Panc1 (cell line): ENCODE measurements at regions not wholly inside any gene's neighbourhood (a gene's known extent, or its start where the extent isn't known, plus 50 kb on each side); places are given as distances from the start of the nearest gene placed in this dataset.

Experiments
- ATAC-seq: fragments of 200-7000 bp; cut with Tn5 transposase; 2 replicates; pipeline ENCODE4 v1.9.1; 2020; ENCODE audit warnings: mild to moderate bottlenecking, moderate library complexity
- BruUV-seq: library from RNA; stranded (reverse); fragments of 400-500 nt; replicated peaks from 2 replicates; lab custom pipeline; 2021; lab: Mats Ljungman, UMichigan
- CTCF ChIA-PET: fragments of 300-600 bp; sonication (Branson Sonifier 250); formaldehyde crosslinking; loops from one replicate; lab custom pipeline; 2022; ENCODE audit warnings: antibody characterized with exemption; lab: Charles Lee
- POLR2A ChIA-PET: fragments of 300-600 bp; sonication (Branson Sonifier 250); formaldehyde crosslinking; loops from one replicate; lab custom pipeline; 2022; ENCODE audit warnings: antibody characterized with exemption; lab: Charles Lee
- DNase-seq: peaks from one replicate; pipeline ENCODE4 v3.0.0-alpha.2; 2010; ENCODE audit warnings: low read depth, low spot score
- H3K27ac ChIP-seq: 2 replicates; pipeline ENCODE4 v1.5.1; 2011; ENCODE audit warnings: mild to moderate bottlenecking, low read length, inconsistent platforms
- H3K27me3 ChIP-seq: fragments of 200-500 bp; sonication (Bioruptor generic); 2 replicates; pipeline ENCODE4 v1.6.0; 2014; ENCODE audit warnings: low read length, inconsistent platforms; ENCODE audit not compliant: control insufficient read depth, insufficient read depth
- H3K36me3 ChIP-seq: fragments of 200-500 bp; sonication (Bioruptor generic); 2 replicates; pipeline ENCODE4 v1.5.1; 2014; ENCODE audit warnings: inconsistent platforms, mild to moderate bottlenecking, low read length, moderate library complexity; ENCODE audit not compliant: control insufficient read depth, insufficient read depth
- H3K4me1 ChIP-seq: 2 replicates; pipeline ENCODE4 v1.5.1; 2011; ENCODE audit warnings: inconsistent platforms, mild to moderate bottlenecking, low read length, moderate library complexity; ENCODE audit not compliant: control insufficient read depth, insufficient read depth
- H3K4me3 ChIP-seq, 2 experiments: 2 replicates each; pipeline ENCODE4 v1.5.1; 2011 to 2012; ENCODE audit warnings: low read depth in 2 of 2, low read length in 2 of 2, mild to moderate bottlenecking in 2 of 2, inconsistent platforms in 1 of 2, moderate library complexity in 1 of 2
- H3K9me3 ChIP-seq: fragments of 200-500 bp; sonication (Bioruptor generic); 2 replicates; pipeline ENCODE4 v1.5.1; 2014; ENCODE audit warnings: low read depth, mild to moderate bottlenecking, inconsistent platforms, low read length, moderate library complexity; ENCODE audit not compliant: control insufficient read depth, insufficient read depth
- CTCF ChIP-seq: fragments of 450-650 bp; IDR thresholded peaks from 2 replicates; pipeline ENCODE4 v1.5.1; 2017; ENCODE audit warnings: mild to moderate bottlenecking
- POLR2AphosphoS5 ChIP-seq: IDR thresholded peaks from 2 replicates; pipeline ENCODE4 v1.6.1; 2012; ENCODE audit warnings: mild to moderate bottlenecking, low read depth, low read length, moderate library complexity
- REST ChIP-seq, 2 experiments: IDR thresholded peaks; 2 replicates each; pipeline ENCODE4 v1.6.1; 2011 to 2012; ENCODE audit warnings: low read depth in 2 of 2, control low read depth in 1 of 2, low read length in 1 of 2, mild to moderate bottlenecking in 1 of 2, moderate library complexity in 1 of 2; ENCODE audit not compliant: insufficient read depth in 1 of 2
- SIN3A ChIP-seq: IDR thresholded peaks from 2 replicates; pipeline ENCODE4 v1.6.1; 2012; ENCODE audit warnings: low read depth, mild to moderate bottlenecking, low read length, moderate library complexity, borderline replicate concordance; ENCODE audit not compliant: insufficient read depth
- TCF7L2 ChIP-seq: IDR thresholded peaks from 2 replicates; pipeline ENCODE4 v1.6.1; 2011; ENCODE audit warnings: mild to moderate bottlenecking, low read depth, low read length, inconsistent platforms
- in situ Hi-C: cut with HindIII; loops from 2 replicates; pipeline ENCODE4 v1.10.0; 2016; ENCODE audit warnings: low sequenced_read_pairs, low pct_unique_long_range_greater_than_20kb
- intact Hi-C: fragments of 100-400 bp; cut with micrococcal nuclease; formaldehyde crosslinking; loops from one replicate; pipeline ENCODE4 v1.10.0; 2022; ENCODE audit not compliant: unreplicated experiment

- no peaks in the 10 kb centered on the region for H3K9me3 ChIP-seq
- ChIA-PET CTCF (no interaction called here), POLR2A (interaction anchor here (0.7 kb wide), 1 partner anchor 52 kb away, joined by 3 read pairs; no protein-coding TSS in a partner anchor)
- H3K27me3 ChIP-seq, result no peaks in the 10 kb centered on the region
- no TSS peak for BruUV-seq
- H3K27ac ChIP-seq, result peak overlapping the region; percentile 91
- DNase-seq (no peak), ATAC-seq (no peak)
- intact Hi-C loops (no loop called here), in situ Hi-C loops (loop anchor here (25.0 kb wide), 1 partner anchor 350 kb away; no protein-coding TSS in a partner anchor)
- no peak for TF ChIP-seq POLR2AphosphoS5
- no peak for TF ChIP-seq SIN3A
- TF ChIP-seq TCF7L2, result no peak
- no peak for TF ChIP-seq CTCF
- no peak for TF ChIP-seq REST (IDR thresholded peaks at IDR 0.05; ENCODE audit: insufficient read depth in 1 of 2, low read depth in 2 of 2, low read length in 1 of 2)
- no peaks in the 10 kb centered on the region for H3K36me3 ChIP-seq
- H3K4me1 ChIP-seq, result peaks cover 61% of the 10 kb centered on the region
- H3K4me3 ChIP-seq, result no peak overlapping the region
Observed at GRCh38 chr17:72486806-72487205, 366.0 kb downstream of the SOX9 start.

- Histone ChIP-seq H3K9me3 (no peaks in the 10 kb centered on the region), H3K4me1 (peaks cover 66% of the 10 kb centered on the region), H3K36me3 (no peaks in the 10 kb centered on the region), H3K4me3 (peak overlapping the region; percentile 17 to 39), H3K27me3 (no peaks in the 10 kb centered on the region), H3K27ac (peak overlapping the region; percentile 91)
- in situ Hi-C loops, result loop anchor here (25.0 kb wide), 1 partner anchor 351 kb away; no protein-coding TSS in a partner anchor
- POLR2A ChIA-PET, result interaction anchor here (0.5 kb wide), 1 partner anchor 215 kb away, joined by 4 read pairs; no protein-coding TSS in a partner anchor
- TF ChIP-seq SIN3A (0 out of 2 replicates have a peak, but pooled peaks have one; percentile 20), REST (IDR thresholded peaks at IDR 0.05; ENCODE audit: insufficient read depth in 1 of 2, low read depth in 2 of 2, low read length in 1 of 2) (no peak)
- intact Hi-C loops, result no loop called here
- CTCF ChIA-PET, result no interaction called here
- DNase-seq (no peak), ATAC-seq (peak; percentile 59)
- no TSS peak for BruUV-seq
Observed at GRCh38 chr17:72487731-72488494, 367.1 kb downstream of the SOX9 start.
